Superior temporal gyrus (tissue), 1 donor: ENCODE measurements at regions not wholly inside any gene's neighbourhood (a gene's known extent, or its start where the extent isn't known, plus 50 kb on each side); places are given as distances from the start of the nearest gene placed in this dataset.
A peak's percentile ranks its signal among the peaks of the same experiment; 100 is the strongest.
"Not testable (repeated sequence)": the region's sequence is repeated elsewhere in the genome, so short reads cannot be mapped to it uniquely, and the experiment has no call there.

Experiments used
- DNase-seq: peaks from one replicate; pipeline ENCODE4 v3.0.0-alpha.2; 2016; ENCODE audit errors: extremely low spot score

DNA sequence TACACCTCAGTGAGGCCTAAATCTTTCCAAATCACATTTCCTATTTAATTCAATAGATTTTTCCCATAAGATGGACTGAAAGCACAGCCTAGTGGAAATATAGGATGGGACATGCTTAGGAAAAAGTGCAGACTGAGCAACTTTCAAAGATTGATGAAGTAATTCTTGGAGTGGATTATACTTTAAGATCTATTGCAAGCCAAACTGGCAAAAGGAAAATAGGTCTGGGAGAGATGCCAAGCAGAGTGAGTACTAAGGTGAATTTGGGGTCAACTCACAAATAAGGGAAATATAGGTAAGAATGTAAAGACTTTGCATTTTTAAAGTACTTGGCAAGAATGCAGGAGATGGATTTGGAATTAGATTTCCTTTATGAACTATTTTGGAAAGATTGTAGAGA lies 170.2 kb upstream of the FOXG1 start:
- no peak for DNase-seq

DNA sequence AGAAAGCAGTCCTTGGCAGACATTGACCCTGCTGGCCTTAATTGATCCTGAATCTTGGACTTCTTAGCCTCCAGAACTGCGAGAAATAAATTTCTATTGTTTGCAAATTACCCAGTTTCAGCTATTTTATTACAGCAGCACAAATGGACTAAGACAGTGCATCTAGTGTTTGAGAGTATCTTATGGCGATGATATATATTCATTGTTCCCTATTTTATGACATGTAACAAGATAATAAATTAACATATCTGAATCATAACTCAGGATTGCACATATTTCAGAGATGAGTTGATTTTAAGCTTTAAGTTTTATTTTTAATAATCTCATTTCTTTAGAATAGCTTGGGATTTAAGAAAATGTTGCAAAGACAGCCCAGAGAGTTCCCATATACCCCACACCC lies 167.4 kb upstream of the FOXG1 start:
- DNase-seq: no peak

DNA sequence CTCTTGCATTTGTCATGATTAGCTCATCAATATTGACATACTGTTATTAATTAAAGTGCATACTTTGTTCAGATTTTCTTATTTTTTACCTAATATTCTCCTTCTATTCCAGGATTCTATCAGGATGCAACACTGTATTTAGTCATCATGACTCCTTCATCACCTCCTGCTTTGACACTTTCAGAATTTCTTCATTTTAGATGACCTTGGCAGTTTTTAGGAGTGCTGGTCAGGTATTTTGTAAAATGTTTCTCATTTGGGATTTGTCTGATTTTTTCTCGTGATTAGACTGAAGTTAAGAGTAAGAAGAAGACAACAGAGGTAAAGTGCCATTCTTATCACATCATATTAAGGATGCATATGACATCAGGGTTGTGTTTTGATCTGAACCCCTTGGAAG lies 167.0 kb upstream of the FOXG1 start:
- DNase-seq: no peak

DNA sequence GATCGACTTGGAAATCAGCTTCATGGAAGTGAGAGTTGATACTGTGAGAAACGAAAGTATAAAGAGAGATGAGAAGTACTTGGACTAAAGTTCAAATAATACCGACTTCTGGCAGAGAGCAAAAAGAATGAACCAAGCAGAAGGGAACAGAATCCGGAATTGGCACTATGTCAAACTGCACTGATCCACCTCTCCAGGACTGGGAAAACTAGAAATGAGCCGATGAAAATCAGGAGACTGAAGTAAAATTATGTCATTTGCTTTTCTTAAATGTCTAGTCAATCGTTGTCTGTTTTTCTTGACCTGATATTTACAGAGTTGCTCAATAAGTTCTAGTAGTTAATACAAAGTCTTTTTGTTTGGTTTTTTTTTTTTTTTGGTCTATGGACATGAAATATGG lies 163.0 kb upstream of the FOXG1 start:
- no peak for DNase-seq

DNA sequence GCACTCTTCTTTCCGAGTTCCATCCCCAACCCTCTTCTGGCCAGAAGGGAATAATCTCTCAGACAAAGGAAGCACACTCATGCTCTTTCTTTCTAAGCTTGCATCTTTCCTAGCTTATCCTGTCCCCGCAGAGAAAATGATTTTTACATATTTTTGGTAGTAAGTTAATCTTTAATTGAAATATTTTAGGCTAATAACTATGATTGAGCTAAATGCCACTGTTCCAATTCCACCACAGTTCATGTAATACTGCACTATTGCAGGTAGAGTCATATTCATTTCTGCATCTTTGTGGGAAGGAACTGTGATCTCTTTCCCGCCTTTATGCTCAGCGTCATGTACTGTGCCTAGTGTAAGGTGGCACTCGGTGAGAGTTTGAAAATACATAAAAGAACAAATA lies 158.9 kb upstream of the FOXG1 start:
- peak; percentile 23 for DNase-seq

DNA sequence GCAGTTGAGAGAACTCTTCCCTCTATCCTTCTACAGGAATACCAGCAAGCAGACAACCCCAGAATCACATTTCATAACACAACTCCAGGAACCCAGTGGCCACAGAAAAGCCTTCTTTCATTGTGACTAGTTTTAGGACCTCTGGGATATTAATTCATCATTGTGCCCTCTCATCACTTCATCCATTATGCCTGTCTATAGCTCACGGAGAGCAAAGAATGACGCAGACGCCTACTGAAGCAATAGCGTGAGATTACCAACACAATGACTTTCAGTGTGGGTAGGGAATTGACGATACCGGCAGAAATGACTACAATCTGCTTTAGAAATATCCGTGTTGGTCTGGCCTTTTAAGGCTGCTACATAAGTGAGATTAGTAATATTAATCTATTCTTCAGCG lies 158.1 kb upstream of the FOXG1 start:
- DNase-seq: peak; percentile 71

DNA sequence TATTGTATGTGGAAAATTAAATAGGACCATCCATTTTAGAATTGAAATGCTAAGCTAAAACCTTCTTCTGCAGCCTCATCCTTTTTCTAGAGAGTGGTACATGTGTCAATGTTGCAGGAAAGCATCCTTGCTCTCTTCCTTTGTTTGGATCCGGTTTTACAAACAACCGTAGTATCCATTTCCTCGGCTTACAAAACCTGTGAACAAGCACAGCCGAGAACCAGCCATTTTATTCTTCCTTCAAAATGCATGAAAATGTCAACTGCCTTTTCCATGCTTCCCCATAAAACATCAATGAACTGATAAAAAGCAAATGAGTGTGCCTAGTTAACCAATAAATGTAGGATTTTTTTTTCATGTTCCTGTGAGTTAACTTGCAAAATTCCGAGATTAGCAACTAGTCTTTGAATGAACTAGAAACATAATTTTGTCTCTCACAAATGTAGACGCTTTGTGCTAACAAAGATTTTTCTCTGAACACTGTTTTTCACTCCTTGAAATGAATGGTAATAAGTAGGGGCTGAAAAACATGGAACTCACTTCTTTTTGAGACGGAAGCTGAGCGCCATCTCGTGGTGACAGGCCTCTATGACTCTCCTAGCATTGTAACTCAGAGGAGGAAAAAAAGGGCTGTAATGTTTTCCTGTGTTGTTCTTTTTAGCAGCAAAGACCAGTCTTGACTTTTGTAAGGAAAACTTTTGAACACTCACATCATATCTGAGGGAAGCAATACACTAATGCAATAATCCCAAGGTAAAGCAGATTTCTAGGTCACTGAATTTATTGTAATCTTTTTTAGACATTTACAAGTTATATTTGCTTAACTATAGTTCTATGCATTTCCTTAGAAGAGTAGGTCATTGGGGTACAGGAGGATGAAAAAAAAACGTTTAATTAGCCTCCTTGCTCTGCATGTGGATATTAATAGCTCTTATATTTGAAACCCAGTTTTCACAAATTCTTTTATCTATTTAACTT lies 157.4 kb upstream of the FOXG1 start:
- DNase-seq: peak; percentile 98

DNA sequence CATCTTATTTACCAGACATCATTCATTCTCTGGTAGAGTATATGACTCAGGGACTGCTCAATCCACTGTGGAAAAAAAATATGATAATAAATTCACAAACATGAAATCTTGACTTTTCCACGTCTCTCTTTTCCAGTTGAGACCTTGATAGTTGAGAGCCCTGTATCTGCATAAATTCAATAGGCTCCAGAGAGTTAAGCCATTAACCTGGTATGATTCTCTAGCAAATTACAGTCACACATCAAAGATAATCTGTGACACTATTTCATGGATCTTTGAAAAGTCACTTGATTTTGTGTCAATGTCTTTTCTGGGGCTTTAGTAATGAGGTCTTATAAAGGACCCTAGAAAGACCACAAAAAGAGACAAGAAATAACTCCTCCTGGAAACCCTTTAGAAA lies 154.2 kb upstream of the FOXG1 start:
- DNase-seq: no peak

DNA sequence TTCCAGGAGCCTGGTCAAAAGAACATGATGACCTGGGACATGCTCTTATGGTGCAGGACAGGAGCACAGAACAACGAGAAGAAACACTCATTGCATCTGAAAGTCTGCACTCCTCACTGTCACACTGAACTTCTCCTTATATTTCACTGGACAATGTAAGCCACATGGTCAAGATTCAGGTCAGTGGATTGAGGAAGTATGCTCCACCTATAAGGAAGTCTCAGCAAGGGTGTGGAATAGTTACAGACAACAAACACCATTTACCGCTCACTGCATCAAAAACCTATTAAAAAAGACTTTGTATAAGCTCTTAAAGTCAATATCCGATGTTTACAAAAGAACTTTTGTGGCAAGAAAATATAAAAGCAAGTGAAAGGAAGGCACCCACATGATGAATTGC lies 153.1 kb upstream of the FOXG1 start:
- DNase-seq: no peak

DNA sequence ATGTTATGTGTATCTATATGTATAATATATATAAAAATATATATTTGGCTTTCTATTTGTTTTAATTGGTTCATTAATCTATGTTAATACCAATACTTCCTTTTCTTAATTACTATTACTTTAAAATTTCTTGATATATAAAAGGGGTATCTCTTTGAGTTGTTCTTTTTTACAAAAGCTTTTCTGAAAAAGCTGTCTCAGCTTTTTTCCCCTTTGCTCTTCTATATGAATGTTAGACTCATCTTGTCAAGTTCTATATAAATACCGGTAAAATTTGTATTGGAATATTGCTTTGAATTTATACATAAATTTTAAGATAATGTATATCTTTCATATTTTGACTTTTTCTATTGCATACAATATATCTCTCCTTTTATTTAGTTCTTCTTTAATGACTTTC lies 139.8 kb upstream of the FOXG1 start:
- no peak for DNase-seq

DNA sequence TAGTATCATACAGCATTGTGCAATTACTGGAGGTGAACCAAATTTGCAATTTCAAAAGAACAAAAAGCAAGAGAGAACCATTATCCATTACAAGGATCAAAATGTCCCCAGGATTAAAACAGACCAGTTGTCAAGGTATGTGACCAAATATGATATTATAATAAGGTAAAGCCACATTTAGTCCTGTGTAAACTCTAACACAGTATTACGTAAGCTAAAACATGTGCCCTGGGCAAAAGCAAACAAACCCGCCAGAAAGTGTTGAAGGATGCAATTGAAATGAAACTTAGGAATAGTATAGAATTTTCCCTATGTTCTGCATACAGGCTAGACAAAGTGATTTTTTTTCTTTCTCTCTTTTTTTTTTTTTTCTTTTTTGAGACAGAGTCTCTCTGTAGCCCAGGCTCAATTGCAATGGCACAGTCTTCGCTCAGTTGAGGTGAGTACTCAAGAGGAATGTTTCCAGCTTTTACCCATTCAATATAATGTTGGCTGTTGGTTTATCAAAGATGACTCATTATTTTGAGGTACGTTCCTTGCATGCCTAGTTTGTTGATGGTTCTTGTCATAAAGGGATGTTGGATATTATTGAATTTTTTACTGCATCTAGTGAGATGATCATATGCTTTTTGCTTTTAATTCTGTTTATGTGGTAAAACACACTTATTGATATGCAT lies 137.1 kb upstream of the FOXG1 start:
- DNase-seq: no peak

DNA sequence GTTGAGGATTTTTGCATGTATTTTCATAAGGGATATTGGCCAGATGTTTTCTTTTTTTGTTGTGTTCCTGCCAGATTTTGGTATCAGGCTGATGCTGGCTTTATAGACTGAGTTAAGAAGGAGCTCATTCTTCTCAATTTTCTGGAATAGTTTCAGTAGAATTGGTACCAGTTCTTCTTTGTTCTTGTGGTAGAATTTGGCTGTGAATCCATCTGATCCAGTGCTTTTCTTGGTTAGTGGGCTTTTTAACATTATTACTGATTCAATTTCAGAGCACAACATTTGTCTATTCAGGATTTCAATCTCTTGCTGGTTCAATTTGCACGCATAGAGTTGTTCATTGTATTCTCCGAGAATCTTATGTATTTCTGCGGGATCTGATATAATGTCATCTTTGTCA lies 136.5 kb upstream of the FOXG1 start:
- peak; percentile 65 for DNase-seq

DNA sequence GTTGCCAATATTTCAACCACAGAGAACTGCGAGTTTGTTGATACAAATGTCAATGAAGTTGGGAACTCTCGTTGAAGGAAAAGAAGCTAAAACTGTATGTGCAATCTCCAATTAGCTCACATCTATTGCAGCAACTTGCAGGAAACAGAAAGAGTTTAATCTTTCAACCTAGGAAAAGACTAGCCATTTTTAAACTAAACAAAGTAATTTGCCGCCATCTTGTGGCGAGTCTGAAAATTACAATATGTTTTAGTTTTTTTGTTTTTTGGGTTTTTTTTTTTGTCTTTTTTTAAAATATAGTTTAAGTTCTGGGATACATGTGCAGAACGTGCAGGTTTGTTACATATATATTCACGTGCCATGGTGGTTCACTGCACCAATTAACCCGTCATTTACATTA lies 131.2 kb upstream of the FOXG1 start:
- peak; percentile 79 for DNase-seq

DNA sequence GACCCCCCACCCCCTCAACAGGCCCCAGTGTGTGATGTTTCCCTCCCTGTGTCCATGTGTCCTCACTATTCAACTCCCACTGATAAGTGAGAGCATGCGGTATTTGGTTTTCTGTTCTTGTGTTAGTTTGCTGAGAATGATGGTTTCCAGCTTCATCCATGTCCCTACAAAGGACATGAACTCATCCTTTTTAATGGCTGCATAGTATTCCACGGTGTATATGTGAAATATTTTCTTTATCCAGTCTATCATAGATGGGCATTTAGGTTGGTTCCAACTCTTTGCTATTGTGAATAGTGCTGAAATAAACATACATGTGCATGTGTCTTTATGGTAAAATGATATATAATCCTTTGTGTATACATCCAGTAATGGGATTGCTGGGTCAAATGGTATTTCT lies 130.8 kb upstream of the FOXG1 start:
- not testable (repeated sequence) for DNase-seq

DNA sequence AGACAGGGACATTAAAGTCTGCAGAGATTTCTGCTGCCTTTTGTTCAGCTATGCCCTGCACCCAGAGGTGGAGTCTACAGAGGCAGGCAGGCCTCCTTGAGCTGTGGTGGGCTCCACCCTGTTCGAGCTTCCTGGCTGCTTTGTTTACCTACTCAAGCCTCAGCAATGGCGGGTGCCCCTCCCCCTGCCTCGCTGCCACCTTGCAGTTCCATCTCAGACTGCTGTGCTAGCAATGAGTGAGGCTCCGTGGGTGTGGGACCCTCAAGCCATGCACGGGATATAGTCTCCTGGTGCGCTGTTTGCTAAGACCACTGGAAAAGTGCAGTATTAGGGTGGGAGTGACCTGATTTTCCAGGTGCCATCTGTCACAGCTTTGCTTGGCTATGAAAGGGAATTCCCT lies 125.4 kb upstream of the FOXG1 start:
- not testable (repeated sequence) for DNase-seq

DNA sequence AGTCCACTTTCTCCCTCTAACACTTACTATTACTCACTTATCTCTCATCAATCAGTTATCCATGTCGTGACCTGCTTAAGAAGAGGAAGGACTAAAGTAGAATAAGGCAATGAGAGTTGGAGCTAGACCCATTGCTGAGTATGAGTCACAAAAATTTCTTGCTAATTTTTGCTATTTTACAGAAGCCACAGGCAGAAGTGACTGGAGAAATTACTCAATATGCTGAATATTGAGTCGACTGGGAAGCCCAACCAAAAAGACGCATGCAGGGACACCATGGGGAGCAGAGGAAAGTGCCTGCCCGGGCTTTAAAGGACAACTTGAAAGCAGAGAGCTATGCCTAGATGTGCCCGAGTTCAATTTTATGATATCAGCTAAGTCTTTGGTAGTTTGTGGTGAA lies 115.4 kb upstream of the FOXG1 start:
- no peak for DNase-seq

DNA sequence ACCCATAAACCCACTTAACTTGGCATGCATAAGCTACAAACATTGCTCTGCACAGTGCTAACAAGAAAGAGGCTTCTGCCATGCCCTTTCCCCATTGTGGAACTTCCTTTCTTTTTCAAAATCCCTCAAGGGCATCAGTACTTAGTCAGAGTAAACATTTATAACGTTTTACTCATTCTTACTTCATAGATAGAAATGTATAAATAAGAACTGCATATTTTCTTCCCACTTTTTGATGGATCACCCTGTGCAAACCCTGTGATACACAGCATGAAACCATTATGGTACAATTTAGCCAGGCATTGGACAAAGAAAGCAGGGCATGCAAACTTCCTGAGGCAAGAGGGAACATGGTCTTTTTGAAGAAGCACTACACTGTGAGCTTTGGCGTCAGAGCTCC lies 113.8 kb upstream of the FOXG1 start:
- no peak for DNase-seq

DNA sequence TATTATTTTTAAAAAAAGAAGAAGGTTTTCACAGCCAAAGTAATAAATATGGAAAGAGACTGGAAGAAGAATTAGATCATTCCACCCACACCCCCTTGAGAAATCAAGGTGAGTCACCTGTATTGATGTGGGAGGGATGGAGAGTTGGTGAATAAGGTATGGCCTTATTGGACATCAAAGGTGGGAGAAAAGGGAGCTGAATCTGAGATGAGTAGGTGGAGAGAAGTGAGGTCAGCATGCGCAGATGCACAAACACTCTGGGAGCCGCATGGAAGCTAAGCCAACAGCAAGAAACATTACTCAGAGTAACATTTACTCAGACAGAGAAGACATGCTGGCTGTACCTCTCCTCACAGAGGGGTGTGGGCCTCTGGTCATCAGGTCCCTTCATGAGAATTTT lies 113.1 kb upstream of the FOXG1 start:
- DNase-seq: no peak

DNA sequence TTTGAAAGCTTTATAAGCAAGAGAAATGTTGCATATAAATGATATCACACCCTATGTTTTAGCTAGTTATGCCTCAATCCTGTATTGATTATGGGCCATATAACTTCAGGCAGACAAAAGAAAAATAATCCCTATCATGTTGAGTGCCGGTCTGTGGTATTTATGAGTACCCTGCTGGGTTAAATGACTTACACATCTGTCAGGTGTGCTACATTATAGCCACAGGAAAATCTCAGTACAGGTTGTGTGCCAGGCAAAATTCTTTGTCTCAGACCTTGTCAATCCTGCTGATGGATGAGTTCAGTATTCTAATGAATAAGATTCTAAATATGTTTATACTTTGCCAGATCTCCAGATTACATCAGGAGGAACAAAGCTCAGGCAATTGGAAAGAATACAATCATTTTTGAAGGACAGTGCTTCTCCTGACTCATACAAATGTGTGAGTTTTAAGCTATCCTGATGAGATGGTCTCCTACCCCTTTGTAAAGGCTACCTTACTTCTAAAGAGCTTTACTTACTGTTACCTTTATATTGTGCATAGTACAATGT lies 109.8 kb upstream of the FOXG1 start:
- DNase-seq: no peak

DNA sequence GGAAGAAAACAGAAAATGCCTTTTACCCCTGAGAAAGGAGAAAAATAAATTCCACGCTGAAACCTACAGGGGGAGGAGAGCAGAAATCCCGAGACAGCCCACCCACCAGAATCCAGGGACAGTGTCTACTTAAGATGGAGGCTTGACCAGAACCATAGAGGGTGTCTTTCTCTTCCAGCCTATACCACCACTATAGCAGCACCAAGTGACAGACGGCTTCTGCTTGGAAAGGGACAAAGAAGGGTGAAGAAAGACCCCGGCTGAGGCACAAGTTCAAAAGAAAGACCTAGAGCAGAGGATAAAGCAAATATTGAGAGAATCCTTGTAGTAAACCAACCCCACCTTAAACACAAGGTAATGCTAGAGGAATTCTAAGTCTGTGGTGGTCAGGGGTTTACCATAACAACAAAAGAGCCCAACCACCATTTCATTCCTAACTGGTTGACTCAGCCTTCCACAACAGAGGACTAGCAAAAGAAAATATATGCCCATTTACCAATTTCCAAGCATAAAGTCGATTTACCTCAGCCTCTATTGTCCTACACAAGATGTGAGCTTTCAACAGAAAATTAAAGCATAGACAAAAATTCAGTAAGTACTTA lies 105.3 kb upstream of the FOXG1 start:
- no peak for DNase-seq

DNA sequence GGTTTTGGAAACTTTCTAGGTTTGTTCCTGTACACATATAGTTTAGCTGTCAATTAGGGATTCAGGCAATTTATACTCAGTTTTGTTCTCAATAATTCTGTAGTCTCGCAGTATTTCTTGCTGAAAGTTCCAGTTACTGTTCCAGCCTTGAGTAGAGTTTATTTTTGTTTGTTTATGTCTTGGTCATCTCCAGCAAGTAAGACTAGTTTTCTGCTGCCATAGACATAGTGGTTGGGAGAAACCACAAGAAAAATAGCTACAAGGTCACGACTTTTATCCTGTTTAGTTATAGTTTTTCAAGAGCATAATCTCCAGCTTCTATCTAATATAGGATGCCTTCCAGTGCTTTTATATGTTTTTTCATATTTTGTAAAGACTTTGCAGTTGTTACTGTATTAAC lies 99.6 kb upstream of the FOXG1 start:
- DNase-seq: no peak

DNA sequence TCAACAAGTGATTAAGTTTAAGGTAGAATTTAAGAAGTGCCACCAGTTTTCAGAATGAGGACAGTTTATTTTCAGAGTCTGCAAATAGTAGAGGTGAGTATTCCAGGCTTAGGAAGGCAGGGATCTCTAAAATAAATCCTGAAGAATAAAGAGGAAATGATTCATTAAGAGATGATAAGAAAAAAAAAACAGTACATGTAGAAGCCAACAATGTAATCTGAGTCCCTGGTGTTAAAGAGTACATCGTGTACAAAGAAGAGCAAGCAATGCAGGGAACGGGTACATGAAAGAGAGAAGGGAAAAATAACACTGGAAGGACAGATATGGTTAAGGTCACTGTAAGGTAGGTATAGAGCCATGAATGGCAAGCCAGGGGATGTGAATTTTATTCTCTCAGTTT lies 95.2 kb upstream of the FOXG1 start:
- DNase-seq: no peak

DNA sequence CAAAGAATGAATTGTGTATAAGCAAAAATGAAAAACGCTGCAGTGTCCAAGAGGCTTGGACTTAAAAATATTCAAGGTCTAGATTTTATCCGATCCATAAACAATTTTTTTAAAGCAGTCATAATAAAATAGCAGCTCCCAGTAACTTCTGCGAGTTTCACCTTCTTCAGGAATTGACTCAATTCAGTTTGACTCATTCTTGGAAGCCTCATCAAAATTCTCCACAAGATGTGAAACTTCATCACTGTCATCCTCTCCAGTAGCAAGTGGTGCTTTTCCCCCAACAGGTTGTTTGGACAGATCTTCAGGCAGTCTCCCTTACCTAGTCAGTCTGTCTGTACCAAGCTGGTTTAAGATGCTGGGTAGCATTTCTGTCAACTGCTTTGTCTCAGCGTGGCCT lies 93.5 kb upstream of the FOXG1 start:
- DNase-seq: no peak
